Smooth muscle cell (in vitro differentiated cells): ENCODE measurements at regions not wholly inside any gene's neighbourhood (a gene's known extent, or its start where the extent isn't known, plus 50 kb on each side); places are given as distances from the start of the nearest gene placed in this dataset.

ENCODE experiments used
- DNase-seq: peaks from one replicate; lab custom pipeline; 2025; ENCODE audit not compliant: unreplicated experiment; lab: John Stamatoyannopoulos, UW
- H2AFZ ChIP-seq: fragments of 200-600 bp; sonication (generic); 2 replicates; pipeline ENCODE4 v1.6.0; 2016; ENCODE audit warnings: antibody characterized with exemption, low read depth, mild to moderate bottlenecking
- H3F3A ChIP-seq: fragments of 200-600 bp; sonication (generic); 2 replicates; pipeline ENCODE4 v1.6.0; 2017; ENCODE audit warnings: antibody characterized with exemption, low read depth
- H3K27ac ChIP-seq: fragments of 200-600 bp; sonication (generic); 2 replicates; pipeline ENCODE4 v1.5.1; 2016; ENCODE audit warnings: low read depth, mild to moderate bottlenecking
- H3K27me3 ChIP-seq: fragments of 200-600 bp; sonication (generic); 2 replicates; pipeline ENCODE4 v1.6.1; 2016; ENCODE audit warnings: low read depth, mild to moderate bottlenecking
- H3K36me3 ChIP-seq: fragments of 200-600 bp; sonication (generic); 2 replicates; pipeline ENCODE4 v1.5.1; 2016; ENCODE audit warnings: low read depth
- H3K4me1 ChIP-seq: fragments of 200-600 bp; sonication (generic); 2 replicates; pipeline ENCODE4 v1.5.1; 2016; ENCODE audit warnings: low read depth
- H3K4me2 ChIP-seq: fragments of 200-600 bp; sonication (generic); 2 replicates; pipeline ENCODE4 v1.6.0; 2016; ENCODE audit warnings: mild to moderate bottlenecking
- H3K4me3 ChIP-seq: fragments of 200-600 bp; sonication (generic); 2 replicates; pipeline ENCODE4 v1.5.1; 2016; ENCODE audit warnings: mild to moderate bottlenecking
- H3K79me2 ChIP-seq: fragments of 200-600 bp; sonication (generic); 2 replicates; pipeline ENCODE4 v1.6.0; 2016; ENCODE audit warnings: low read depth, mild to moderate bottlenecking
- H3K9ac ChIP-seq: fragments of 200-600 bp; sonication (generic); 2 replicates; pipeline ENCODE4 v1.6.0; 2016; ENCODE audit warnings: low read depth
- H3K9me3 ChIP-seq: fragments of 200-600 bp; sonication (generic); replicated peaks from 2 replicates; pipeline ENCODE4 v1.5.1; 2016; ENCODE audit warnings: low read depth
- H4K20me1 ChIP-seq: fragments of 200-600 bp; sonication (generic); 2 replicates; pipeline ENCODE4 v1.6.0; 2016; ENCODE audit warnings: low read depth
- WGBS: methylation state at CpG from one replicate; pipeline ENCODE4 v1.1.7; 2016; ENCODE audit warnings: low lambda C conversion rate; 5-methylcytosine and 5-hydroxymethylcytosine counted together
- TF ChIP-seq, protein P1 (sequence below): fragments of 200-600 bp; sonication (generic); IDR thresholded peaks from 2 replicates; pipeline ENCODE4 v1.5.1; 2017; ENCODE audit warnings: borderline replicate concordance, mild to moderate bottlenecking, antibody characterized with exemption; ENCODE audit not compliant: insufficient read depth, poor library complexity, severe bottlenecking

DNA sequence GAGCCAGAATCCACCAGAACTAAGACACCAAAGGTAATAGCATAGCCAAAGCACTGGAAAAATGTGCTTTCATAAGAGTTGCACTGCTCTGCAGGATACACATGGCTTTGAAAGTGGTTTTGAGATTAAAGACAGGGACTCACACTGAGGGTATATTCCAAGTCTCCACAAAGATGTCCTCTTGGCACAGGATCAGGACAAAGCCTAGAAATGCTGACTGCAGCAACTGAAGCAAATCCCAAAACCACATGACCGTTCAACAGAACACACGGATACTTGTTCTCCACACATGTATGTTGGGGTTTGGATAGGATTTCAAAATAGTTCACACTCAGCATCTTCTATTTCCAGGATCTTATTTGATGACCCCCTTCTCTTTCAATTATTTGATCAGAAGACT lies 364.3 kb upstream of the HSF2 start:
- Histone ChIP-seq H2AFZ (peak overlapping the region; percentile 1), H3K4me1 (peaks cover 8% of the 10 kb centered on the region), H3K36me3 (no peaks in the 10 kb centered on the region), H3K4me3 (no peak overlapping the region), H3K4me2 (no peak overlapping the region), H3K9ac (no peak overlapping the region), H4K20me1 (no peaks in the 10 kb centered on the region), H3K9me3 (no peaks in the 10 kb centered on the region), H3F3A (no peaks in the 10 kb centered on the region), H3K27ac (no peak overlapping the region), H3K27me3 (no peaks in the 10 kb centered on the region), H3K79me2 (peaks cover 9% of the 10 kb centered on the region)
- TF ChIP-seq, protein P1, sequence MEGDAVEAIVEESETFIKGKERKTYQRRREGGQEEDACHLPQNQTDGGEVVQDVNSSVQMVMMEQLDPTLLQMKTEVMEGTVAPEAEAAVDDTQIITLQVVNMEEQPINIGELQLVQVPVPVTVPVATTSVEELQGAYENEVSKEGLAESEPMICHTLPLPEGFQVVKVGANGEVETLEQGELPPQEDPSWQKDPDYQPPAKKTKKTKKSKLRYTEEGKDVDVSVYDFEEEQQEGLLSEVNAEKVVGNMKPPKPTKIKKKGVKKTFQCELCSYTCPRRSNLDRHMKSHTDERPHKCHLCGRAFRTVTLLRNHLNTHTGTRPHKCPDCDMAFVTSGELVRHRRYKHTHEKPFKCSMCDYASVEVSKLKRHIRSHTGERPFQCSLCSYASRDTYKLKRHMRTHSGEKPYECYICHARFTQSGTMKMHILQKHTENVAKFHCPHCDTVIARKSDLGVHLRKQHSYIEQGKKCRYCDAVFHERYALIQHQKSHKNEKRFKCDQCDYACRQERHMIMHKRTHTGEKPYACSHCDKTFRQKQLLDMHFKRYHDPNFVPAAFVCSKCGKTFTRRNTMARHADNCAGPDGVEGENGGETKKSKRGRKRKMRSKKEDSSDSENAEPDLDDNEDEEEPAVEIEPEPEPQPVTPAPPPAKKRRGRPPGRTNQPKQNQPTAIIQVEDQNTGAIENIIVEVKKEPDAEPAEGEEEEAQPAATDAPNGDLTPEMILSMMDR, result no peak
- 62% methylated on average over 2 of the region's 2 CpGs for WGBS
- DNase-seq, result no peak

GRCh38 chr6:122040261-122040660 lies 359.2 kb upstream of the HSF2 start:
- TF ChIP-seq, protein P1, result no peak
- 79% methylated on average over 2 of the region's 2 CpGs for WGBS
- H4K20me1 ChIP-seq, result no peaks in the 10 kb centered on the region

GRCh38 chr6:122042380-122042779 lies 357.1 kb upstream of the HSF2 start:
- H3K27me3 ChIP-seq, result no peaks in the 10 kb centered on the region
- TF ChIP-seq, protein P1, result no peak
- H4K20me1 ChIP-seq, result no peaks in the 10 kb centered on the region
- no peak overlapping the region for H3K9ac ChIP-seq
- no peaks in the 10 kb centered on the region for H3F3A ChIP-seq
- no peaks in the 10 kb centered on the region for H3K79me2 ChIP-seq
- peak overlapping the region; percentile 76 for H2AFZ ChIP-seq
- no peaks in the 10 kb centered on the region for H3K36me3 ChIP-seq
- H3K27ac ChIP-seq, result peak overlapping the region; percentile 60
- H3K4me2 ChIP-seq, result peak overlapping the region; percentile 78
- no peak for DNase-seq
- no peaks in the 10 kb centered on the region for H3K9me3 ChIP-seq
- WGBS, result 94% methylated on average over 3 of the region's 3 CpGs
- H3K4me1 ChIP-seq, result no peaks in the 10 kb centered on the region
- no peak overlapping the region for H3K4me3 ChIP-seq

More at GRCh38 chr6:122040261-122040660, 359.2 kb upstream of the HSF2 start:
- Histone ChIP-seq H3K4me1 (no peaks in the 10 kb centered on the region), H3F3A (no peaks in the 10 kb centered on the region), H3K9ac (no peak overlapping the region), H3K4me3 (no peak overlapping the region), H3K36me3 (no peaks in the 10 kb centered on the region), H3K9me3 (no peaks in the 10 kb centered on the region), H3K27ac (no peak overlapping the region), H3K79me2 (no peaks in the 10 kb centered on the region), H3K27me3 (no peaks in the 10 kb centered on the region), H3K4me2 (no peak overlapping the region), H2AFZ (no peak overlapping the region)
- no peak for DNase-seq

DNA sequence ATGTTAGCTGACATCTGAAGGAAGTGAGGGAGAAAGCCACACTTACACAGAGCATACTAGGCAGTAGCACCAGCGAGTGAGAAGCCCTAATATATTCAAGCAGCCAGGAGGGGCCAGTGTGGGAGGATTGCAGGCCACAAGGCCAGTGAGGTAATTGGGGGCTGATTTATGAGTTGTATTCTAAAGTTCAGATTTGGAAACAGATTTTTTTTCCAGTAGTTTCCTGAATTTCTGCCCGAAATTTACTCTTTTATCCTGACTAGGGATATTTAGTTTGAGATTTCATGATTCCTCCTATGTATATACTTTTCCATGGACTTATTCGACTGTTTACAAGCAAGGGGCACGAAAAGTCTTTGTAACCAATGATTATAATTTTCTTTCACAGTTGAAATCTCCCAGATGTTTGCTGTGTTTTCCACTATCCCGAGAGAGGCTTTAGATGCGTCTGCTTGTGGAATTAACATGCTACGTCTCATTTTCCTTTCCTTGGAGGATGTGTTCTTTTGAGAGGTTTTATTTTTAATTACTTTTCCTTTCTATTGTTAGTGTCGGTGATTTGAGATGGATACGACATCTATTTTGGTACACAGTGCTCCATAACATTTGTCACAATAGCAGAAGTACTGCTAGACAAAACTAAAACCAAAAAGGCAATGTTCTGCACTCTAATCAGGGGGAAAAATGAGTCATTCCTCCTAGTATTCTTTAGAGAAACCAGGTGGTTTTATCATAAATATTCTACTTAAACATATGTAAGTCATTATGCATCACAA lies 356.3 kb upstream of the HSF2 start:
- Histone ChIP-seq H3F3A (no peaks in the 10 kb centered on the region), H3K27me3 (no peaks in the 10 kb centered on the region), H3K79me2 (no peaks in the 10 kb centered on the region), H2AFZ (peak overlapping the region; percentile 76), H3K27ac (peak overlapping the region; percentile 60), H3K36me3 (no peaks in the 10 kb centered on the region), H3K4me3 (no peak overlapping the region), H4K20me1 (no peaks in the 10 kb centered on the region), H3K4me2 (peak overlapping the region; percentile 78), H3K9ac (no peak overlapping the region), H3K4me1 (no peaks in the 10 kb centered on the region), H3K9me3 (no peaks in the 10 kb centered on the region)
- TF ChIP-seq, protein P1, result no peak
- WGBS, result 35% methylated on average over 9 of the region's 9 CpGs
- no peak for DNase-seq
